Small intestine (tissue), 7 donors: ENCODE measurements at regions not wholly inside any gene's neighbourhood (a gene's known extent, or its start where the extent isn't known, plus 50 kb on each side); places are given as distances from the start of the nearest gene placed in this dataset.

Experiments
- DNase-seq, 2 donors: peaks; one replicate each; pipeline versions ENCODE4 v3.0.0 to v3.0.0-alpha.2; 2013
- FAIRE-seq: peaks from 2 replicates; lab custom pipeline; 2012; peaks lifted over from hg19 to GRCh38; lab: Jason Lieb, UNC
- H3K27ac ChIP-seq, 3 donors: one replicate each; pipeline ENCODE4 v1.5.1; 2013; ENCODE audit warnings: low read length in 2 of 3, mild to moderate bottlenecking in 2 of 3, control low read depth in 1 of 3, inconsistent platforms in 1 of 3, low read depth in 1 of 3, moderate library complexity in 1 of 3
- H3K27me3 ChIP-seq, 3 donors: one replicate each; pipeline ENCODE4 v1.6.1; 2013; ENCODE audit warnings: low read length in 3 of 3, inconsistent platforms in 1 of 3; ENCODE audit not compliant: control insufficient read depth in 3 of 3, insufficient read depth in 3 of 3
- H3K36me3 ChIP-seq, 3 donors: one replicate each; pipeline ENCODE4 v1.6.1; 2013; ENCODE audit warnings: low read length in 3 of 3, inconsistent platforms in 1 of 3, low read depth in 1 of 3, mild to moderate bottlenecking in 1 of 3, moderate library complexity in 1 of 3; ENCODE audit not compliant: control insufficient read depth in 3 of 3, insufficient read depth in 2 of 3
- H3K4me1 ChIP-seq, 3 donors: one replicate each; pipeline ENCODE4 v1.6.1; 2013; ENCODE audit warnings: low read length in 2 of 3, inconsistent platforms in 1 of 3, low read depth in 1 of 3, mild to moderate bottlenecking in 1 of 3, moderate library complexity in 1 of 3; ENCODE audit not compliant: control insufficient read depth in 3 of 3, insufficient read depth in 2 of 3
- H3K4me3 ChIP-seq, 3 donors: one replicate each; pipeline ENCODE4 v1.5.1; 2013; ENCODE audit warnings: low read length in 3 of 3, control low read depth in 1 of 3, inconsistent platforms in 1 of 3, low read depth in 1 of 3, mild to moderate bottlenecking in 1 of 3, moderate library complexity in 1 of 3
- H3K9me3 ChIP-seq, 2 donors: one replicate each; pipeline ENCODE4 v1.6.1; 2013; ENCODE audit warnings: low read depth in 1 of 2, low read length in 1 of 2; ENCODE audit not compliant: control insufficient read depth in 2 of 2, insufficient read depth in 1 of 2
- WGBS, 3 donors: extraction: QIAGEN DNeasy Blood & Tissue Kit; methylation state at CpG; one replicate each; pipeline ENCODE4 v1.1.7; 2013; 5-methylcytosine and 5-hydroxymethylcytosine counted together
- donor health status: healthy with polysubstance abuse.
- donor health status: control.
- donor health status: control.
- donor health status: Bipolar disorder and iron deficiency.
- donor health status: healthy.

GRCh38 chr5:175388531-175388930 lies 55.5 kb downstream of the DRD1 start:
- Histone ChIP-seq H3K27ac (no peak overlapping the region), H3K9me3 (no peaks in the 10 kb centered on the region), H3K4me3 (no peak overlapping the region), H3K4me1 (peaks cover 0 to 3% (median 0%) of the 10 kb centered on the region in 3 donors), H3K27me3 (peaks cover 0 to 2% (median 0%) of the 10 kb centered on the region in 3 donors), H3K36me3 (no peaks in the 10 kb centered on the region)
- DNase-seq (no peak), FAIRE-seq (no peak)
- 76 to 81% (median 76%) methylated on average over 5 of the region's 5 CpGs for WGBS, 3 donors

- Histone ChIP-seq H3K4me3 (no peak overlapping the region), H3K27me3 (peaks cover 0 to 2% (median 0%) of the 10 kb centered on the region in 3 donors), H3K36me3 (no peaks in the 10 kb centered on the region), H3K27ac (no peak overlapping the region), H3K4me1 (peaks cover 0 to 5% (median 0%) of the 10 kb centered on the region in 3 donors), H3K9me3 (no peaks in the 10 kb centered on the region)
- DNase-seq (no peak), FAIRE-seq (no peak)
- 51 to 79% (median 71%) methylated on average over 2 of the region's 2 CpGs for WGBS, 3 donors
These were observed 56.8 kb downstream of the DRD1 start for GRCh38 chr5:175387144-175387543.

DNA sequence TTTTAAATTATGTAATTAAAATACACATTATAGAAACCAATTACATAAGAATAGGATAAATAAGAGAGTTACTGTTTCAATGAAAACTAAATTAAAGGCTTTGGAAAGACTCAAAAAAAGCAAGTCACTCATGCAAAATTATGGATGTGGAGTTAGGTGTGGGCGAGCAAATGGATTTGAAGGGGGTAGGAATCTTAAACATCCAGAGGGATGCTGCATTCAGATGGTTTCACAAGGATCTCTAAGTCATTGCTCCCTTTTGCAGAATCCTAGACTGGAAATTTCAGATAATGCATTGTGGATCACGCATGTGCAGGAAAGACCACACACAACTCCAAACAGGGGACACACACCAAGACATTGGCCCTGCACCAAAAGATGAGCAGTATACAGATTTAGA lies 57.5 kb downstream of the DRD1 start:
- H3K4me1 ChIP-seq = peaks cover 0 to 5% (median 0%) of the 10 kb centered on the region in 3 donors
- no peaks in the 10 kb centered on the region for H3K36me3 ChIP-seq
- no peak overlapping the region for H3K27ac ChIP-seq
- no peak overlapping the region for H3K4me3 ChIP-seq
- 82 to 88% (median 84%) methylated on average over 2 of the region's 2 CpGs for whole genome bisulfite sequencing, 3 donors
- FAIRE-seq = no peak
- peaks cover 0 to 2% (median 0%) of the 10 kb centered on the region in 3 donors for H3K27me3 ChIP-seq
- no peaks in the 10 kb centered on the region for H3K9me3 ChIP-seq
- DNase-seq = no peak

- Histone ChIP-seq H3K4me3 (no peak overlapping the region), H3K4me1 (peaks cover 0 to 5% (median 0%) of the 10 kb centered on the region in 3 donors), H3K9me3 (no peaks in the 10 kb centered on the region), H3K27me3 (peaks cover 0 to 2% (median 0%) of the 10 kb centered on the region in 3 donors), H3K36me3 (no peaks in the 10 kb centered on the region), H3K27ac (no peak overlapping the region)
- WGBS, 3 donors = 67 to 79% (median 68%) methylated on average over 9 of the region's 9 CpGs
- DNase-seq (no peak), FAIRE-seq (no peak)
These were observed 58.2 kb downstream of the DRD1 start for GRCh38 chr5:175385691-175386362.

GRCh38 chr5:175384724-175385552 lies 59.0 kb downstream of the DRD1 start:
- FAIRE-seq = no peak
- H3K36me3 ChIP-seq = no peaks in the 10 kb centered on the region
- WGBS, 3 donors = 58 to 75% (median 69%) methylated on average over 2 of the region's 2 CpGs

DNA sequence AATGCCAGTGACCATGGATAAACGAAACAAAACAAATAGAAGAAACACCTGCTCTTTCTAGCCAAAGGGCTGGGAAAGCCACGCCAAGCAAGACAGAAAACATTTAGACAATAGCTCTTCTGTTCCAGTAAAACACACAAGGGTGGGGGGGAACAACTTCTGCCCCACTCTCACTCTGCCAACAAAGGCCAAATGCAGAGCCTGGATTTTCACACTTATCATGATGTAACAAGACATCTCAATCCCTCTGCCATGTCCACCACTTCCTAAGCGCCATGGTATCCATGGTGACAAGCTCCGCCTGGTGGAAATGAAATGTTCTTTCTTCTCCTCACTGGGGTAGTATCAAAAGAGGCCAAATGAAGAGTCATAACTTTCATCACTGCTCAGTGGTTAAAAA lies 60.6 kb downstream of the DRD1 start:
- DNase-seq (peak in 1 of 2 donors; percentile 30), FAIRE-seq (no peak)
- 15 to 60% (median 37%) methylated on average over 4 of the region's 4 CpGs for WGBS, 3 donors
- H3K36me3 ChIP-seq = no peaks in the 10 kb centered on the region
- no peaks in the 10 kb centered on the region for H3K9me3 ChIP-seq
- H3K27me3 ChIP-seq = no peaks in the 10 kb centered on the region
- peaks cover 0 to 5% (median 0%) of the 10 kb centered on the region in 3 donors for H3K4me1 ChIP-seq
- peak overlapping the region in 1 of 3 donors; percentile 22 for H3K27ac ChIP-seq
- no peak overlapping the region for H3K4me3 ChIP-seq

More at GRCh38 chr5:175384724-175385552, 59.0 kb downstream of the DRD1 start:
- no peaks in the 10 kb centered on the region for H3K9me3 ChIP-seq
- no peak overlapping the region for H3K27ac ChIP-seq
- H3K4me1 ChIP-seq = peaks cover 0 to 5% (median 0%) of the 10 kb centered on the region in 3 donors
- no peak overlapping the region for H3K4me3 ChIP-seq
- peaks cover 0 to 2% (median 0%) of the 10 kb centered on the region in 3 donors for H3K27me3 ChIP-seq
- DNase-seq = no peak

DNA sequence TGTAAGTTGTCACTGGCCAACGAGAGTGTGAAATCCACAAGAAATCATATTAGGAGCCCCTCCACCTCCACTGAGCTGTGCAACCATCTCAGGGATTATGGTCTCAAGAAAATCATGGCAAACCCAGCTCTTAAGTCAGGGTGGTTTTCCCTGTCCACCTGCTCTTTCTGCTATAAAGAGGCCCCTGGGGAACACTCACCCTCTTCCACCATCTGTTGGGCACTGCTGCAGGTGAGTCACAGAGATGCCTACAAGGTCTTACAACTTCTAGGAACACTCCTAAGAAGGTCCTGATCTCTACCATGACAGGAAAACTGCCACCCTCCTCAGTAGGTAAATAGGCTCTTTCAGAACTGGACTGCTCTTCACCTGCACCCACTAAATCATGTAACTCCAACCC lies 61.8 kb downstream of the DRD1 start:
- no peak overlapping the region for H3K4me3 ChIP-seq
- 81 to 89% (median 82%) methylated on average over 1 of the region's 1 CpG for WGBS, 3 donors
- FAIRE-seq = no peak

DNA sequence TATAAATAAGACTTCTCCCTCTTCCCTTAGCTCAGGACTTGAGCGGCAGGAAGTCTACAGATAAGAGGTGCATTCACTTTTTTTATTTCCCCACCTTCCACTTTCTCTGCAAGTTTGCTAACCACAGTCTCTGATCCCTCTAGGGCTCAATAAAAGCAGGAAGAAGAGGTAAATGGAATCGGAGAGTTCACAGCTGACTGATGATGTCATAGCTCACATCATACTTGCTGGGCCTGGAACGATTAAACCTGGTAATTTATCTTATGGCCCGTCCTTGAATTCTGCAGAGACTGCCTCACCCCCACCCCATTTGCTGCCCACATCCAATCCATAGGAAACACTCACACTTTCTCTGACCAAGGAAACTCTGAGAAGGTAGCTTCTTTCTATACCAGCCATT lies 62.9 kb downstream of the DRD1 start:
- no peaks in the 10 kb centered on the region for H3K36me3 ChIP-seq
- FAIRE-seq = no peak
- H3K4me1 ChIP-seq = peaks cover 0 to 5% (median 0%) of the 10 kb centered on the region in 3 donors
- no peaks in the 10 kb centered on the region for H3K9me3 ChIP-seq
- DNase-seq = no peak
- H3K27ac ChIP-seq = no peak overlapping the region
- H3K27me3 ChIP-seq = no peaks in the 10 kb centered on the region
- H3K4me3 ChIP-seq = no peak overlapping the region
- WGBS, 3 donors = 66 to 70% (median 67%) methylated on average over 4 of the region's 4 CpGs

More for the DNA sequence above, 61.8 kb downstream of the DRD1 start:
- H3K9me3 ChIP-seq = no peaks in the 10 kb centered on the region
- H3K4me1 ChIP-seq = peaks cover 0 to 5% (median 0%) of the 10 kb centered on the region in 3 donors
- H3K27ac ChIP-seq = no peak overlapping the region
- H3K36me3 ChIP-seq = no peaks in the 10 kb centered on the region
- H3K27me3 ChIP-seq = no peaks in the 10 kb centered on the region
- DNase-seq = peak in 1 of 2 donors; percentile 7
